Upper lobe of left lung (tissue), 6 donors: ENCODE measurements at regions not wholly inside any gene's neighbourhood (a gene's known extent, or its start where the extent isn't known, plus 50 kb on each side); places are given as distances from the start of the nearest gene placed in this dataset.
A peak's percentile ranks its signal among the peaks of the same experiment; 100 is the strongest.

Source experiments
- ATAC-seq, 2 donors: fragments of 200-7000 bp; cut with Tn5 transposase; one replicate each; pipeline ENCODE4 v1.9.1; 2022; ENCODE audit warnings: mild to moderate bottlenecking in 2 of 2, moderate library complexity in 2 of 2; ENCODE audit not compliant: low FRiP score in 2 of 2
- DNase-seq, 2 donors: peaks; one replicate each; pipeline ENCODE4 v3.0.0-alpha.2; 2019 to 2020
- H3K27ac ChIP-seq, 4 donors: fragments of 200-600 bp; sonication (generic); one replicate each; pipeline ENCODE4 v1.5.1; 2016 to 2019
- H3K27me3 ChIP-seq, 4 donors: fragments of 200-600 bp; sonication (generic); one replicate each; pipeline ENCODE4 v1.5.1; 2017 to 2019
- H3K36me3 ChIP-seq, 4 donors: fragments of 200-600 bp; sonication (generic); one replicate each; pipeline ENCODE4 v1.5.1; 2016 to 2019
- H3K4me1 ChIP-seq, 4 donors: fragments of 200-600 bp; sonication (generic); one replicate each; pipeline ENCODE4 v1.5.1; 2018 to 2019
- H3K4me3 ChIP-seq, 4 donors: fragments of 200-600 bp; sonication (generic); one replicate each; pipeline ENCODE4 v1.5.1; 2017 to 2019; ENCODE audit warnings: mild to moderate bottlenecking in 2 of 4, moderate library complexity in 1 of 4
- H3K9me3 ChIP-seq, 4 donors: fragments of 200-600 bp; sonication (generic); one replicate each; pipeline ENCODE4 v1.5.1; 2018 to 2019
- EP300 ChIP-seq, 4 donors: sonication (generic); formaldehyde crosslinking; IDR thresholded peaks; one replicate each; pipeline ENCODE4 v1.5.1; 2017; ENCODE audit warnings: antibody characterized with exemption in 4 of 4, control low read depth in 2 of 4
- POLR2A ChIP-seq, 4 donors: fragments of 450-650 bp; IDR thresholded peaks; one replicate each; pipeline ENCODE4 v1.5.1; 2016 to 2017; ENCODE audit warnings: antibody characterized with exemption in 4 of 4, mild to moderate bottlenecking in 2 of 4
- POLR2AphosphoS5 ChIP-seq, 2 donors: sonication (generic); formaldehyde crosslinking; IDR thresholded peaks; one replicate each; pipeline ENCODE4 v1.5.1; 2017; ENCODE audit warnings: antibody characterized with exemption in 2 of 2
- WGBS, 2 donors: methylation state at CpG; one replicate each; pipeline ENCODE4 v1.1.5; 2017 to 2018; 5-methylcytosine and 5-hydroxymethylcytosine counted together
- TF ChIP-seq, protein P1 (sequence below), 6 experiments: fragments of 450-650 bp in 4 of 6; fragments of 200-600 bp in 2 of 6; sonication (generic) in 2 of 6; IDR thresholded peaks; one replicate each; pipeline ENCODE4 v1.5.1; 2016 to 2019; ENCODE audit warnings: antibody characterized with exemption in 6 of 6
- donor health status: DM: no; HTN: no; CAD: no; lungs with moderate emphysema.
- donor health status: DM: no; HTN: yes; CAD: no; lungs with severe emphysema.

- Histone ChIP-seq H3K27ac (no peak overlapping the region), H3K4me3 (no peak overlapping the region), H3K4me1 (no peaks in the 10 kb centered on the region), H3K27me3 (no peaks in the 10 kb centered on the region), H3K36me3 (no peaks in the 10 kb centered on the region), H3K9me3 (peaks cover 0 to 5% (median 0%) of the 10 kb centered on the region in 4 donors)
- DNase-seq (no peak), ATAC-seq (no peak)
- TF ChIP-seq, protein P1, sequence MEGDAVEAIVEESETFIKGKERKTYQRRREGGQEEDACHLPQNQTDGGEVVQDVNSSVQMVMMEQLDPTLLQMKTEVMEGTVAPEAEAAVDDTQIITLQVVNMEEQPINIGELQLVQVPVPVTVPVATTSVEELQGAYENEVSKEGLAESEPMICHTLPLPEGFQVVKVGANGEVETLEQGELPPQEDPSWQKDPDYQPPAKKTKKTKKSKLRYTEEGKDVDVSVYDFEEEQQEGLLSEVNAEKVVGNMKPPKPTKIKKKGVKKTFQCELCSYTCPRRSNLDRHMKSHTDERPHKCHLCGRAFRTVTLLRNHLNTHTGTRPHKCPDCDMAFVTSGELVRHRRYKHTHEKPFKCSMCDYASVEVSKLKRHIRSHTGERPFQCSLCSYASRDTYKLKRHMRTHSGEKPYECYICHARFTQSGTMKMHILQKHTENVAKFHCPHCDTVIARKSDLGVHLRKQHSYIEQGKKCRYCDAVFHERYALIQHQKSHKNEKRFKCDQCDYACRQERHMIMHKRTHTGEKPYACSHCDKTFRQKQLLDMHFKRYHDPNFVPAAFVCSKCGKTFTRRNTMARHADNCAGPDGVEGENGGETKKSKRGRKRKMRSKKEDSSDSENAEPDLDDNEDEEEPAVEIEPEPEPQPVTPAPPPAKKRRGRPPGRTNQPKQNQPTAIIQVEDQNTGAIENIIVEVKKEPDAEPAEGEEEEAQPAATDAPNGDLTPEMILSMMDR (IDR thresholded peaks at IDR 0.05): no peak
- no peak for TF ChIP-seq POLR2A (IDR thresholded peaks at IDR 0.05)
- TF ChIP-seq EP300 (IDR thresholded peaks at IDR 0.05): no peak
- no peak for TF ChIP-seq POLR2AphosphoS5 (IDR thresholded peaks at IDR 0.05)
- 63 to 75% methylated on average over 1 of the region's 1 CpG for WGBS, 2 donors
These were observed 388.1 kb upstream of the ACO1 start for GRCh38 chr9:31996331-31996730.

- no peaks in the 10 kb centered on the region for H3K4me1 ChIP-seq
- TF ChIP-seq POLR2A (IDR thresholded peaks at IDR 0.05) (no peak), EP300 (IDR thresholded peaks at IDR 0.05) (no peak), POLR2AphosphoS5 (IDR thresholded peaks at IDR 0.05) (no peak)
- TF ChIP-seq, protein P1 (IDR thresholded peaks at IDR 0.05): no peak
- H3K9me3 ChIP-seq: no peaks in the 10 kb centered on the region
- DNase-seq: no peak
- ATAC-seq: no peak
- H3K27me3 ChIP-seq: no peaks in the 10 kb centered on the region
- no peak overlapping the region for H3K27ac ChIP-seq
- H3K4me3 ChIP-seq: no peak overlapping the region
- no peaks in the 10 kb centered on the region for H3K36me3 ChIP-seq
- WGBS, 2 donors: 72 to 77% methylated on average over 7 of the region's 7 CpGs
These were observed 379.9 kb upstream of the ACO1 start for GRCh38 chr9:32004431-32005076.

GRCh38 chr9:32010322-32010721, 374.1 kb upstream of the ACO1 start:
- no peaks in the 10 kb centered on the region for H3K4me1 ChIP-seq
- no peak overlapping the region for H3K27ac ChIP-seq
- no peaks in the 10 kb centered on the region for H3K9me3 ChIP-seq
- DNase-seq (peak in 1 of 2 donors; percentile 58), ATAC-seq (peak in 1 of 2 donors; percentile 73)
- no peaks in the 10 kb centered on the region for H3K36me3 ChIP-seq
- TF ChIP-seq POLR2A (IDR thresholded peaks at IDR 0.05) (no peak), POLR2AphosphoS5 (IDR thresholded peaks at IDR 0.05) (no peak), EP300 (IDR thresholded peaks at IDR 0.05) (no peak)
- TF ChIP-seq, protein P1 (IDR thresholded peaks at IDR 0.05): no peak
- H3K4me3 ChIP-seq: no peak overlapping the region
- WGBS, 2 donors: 75 to 100% methylated on average over 3 to 8 of the region's 8 CpGs
- no peaks in the 10 kb centered on the region for H3K27me3 ChIP-seq

DNA sequence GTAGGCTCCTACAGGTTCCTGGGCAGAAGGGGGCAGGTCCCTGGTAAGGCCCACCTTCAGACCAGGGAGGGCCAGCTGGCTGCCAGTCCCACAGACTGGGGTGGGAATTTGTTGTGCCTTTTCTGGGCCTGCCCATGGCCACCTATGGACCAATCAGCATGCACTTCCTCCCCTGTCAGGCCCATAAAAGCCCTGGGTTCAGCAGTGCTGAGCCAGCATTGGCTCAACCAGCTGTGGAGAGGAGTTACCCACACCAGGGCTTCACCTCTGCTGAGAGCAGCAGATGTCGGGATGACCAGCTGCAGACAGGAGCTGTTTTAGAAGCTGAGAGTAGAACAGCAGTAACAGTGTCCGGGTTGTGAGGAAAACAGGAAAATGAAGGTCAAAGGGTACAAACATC, 373.4 kb upstream of the ACO1 start:
- no peak overlapping the region for H3K27ac ChIP-seq
- 67 to 75% methylated on average over 2 of the region's 2 CpGs for WGBS, 2 donors
- DNase-seq (no peak), ATAC-seq (peak in 1 of 2 donors; percentile 15)
- no peak overlapping the region for H3K4me3 ChIP-seq
- no peaks in the 10 kb centered on the region for H3K27me3 ChIP-seq
- TF ChIP-seq, protein P1 (IDR thresholded peaks at IDR 0.05): no peak
- TF ChIP-seq EP300 (IDR thresholded peaks at IDR 0.05) (no peak), POLR2AphosphoS5 (IDR thresholded peaks at IDR 0.05) (no peak), POLR2A (IDR thresholded peaks at IDR 0.05) (no peak)
- no peaks in the 10 kb centered on the region for H3K9me3 ChIP-seq
- no peaks in the 10 kb centered on the region for H3K36me3 ChIP-seq
- no peaks in the 10 kb centered on the region for H3K4me1 ChIP-seq

GRCh38 chr9:32015795-32016194, 368.6 kb upstream of the ACO1 start:
- 75 to 83% methylated on average over 2 to 5 of the region's 5 CpGs for WGBS, 2 donors

More at GRCh38 chr9:32015795-32016194, 368.6 kb upstream of the ACO1 start:
- Histone ChIP-seq H3K27me3 (no peaks in the 10 kb centered on the region), H3K27ac (no peak overlapping the region), H3K9me3 (no peaks in the 10 kb centered on the region), H3K36me3 (no peaks in the 10 kb centered on the region), H3K4me3 (no peak overlapping the region), H3K4me1 (no peaks in the 10 kb centered on the region)
- DNase-seq (no peak), ATAC-seq (no peak)
- TF ChIP-seq, protein P1 (IDR thresholded peaks at IDR 0.05): no peak
- TF ChIP-seq EP300 (IDR thresholded peaks at IDR 0.05): no peak
- no peak for TF ChIP-seq POLR2AphosphoS5 (IDR thresholded peaks at IDR 0.05)
- TF ChIP-seq POLR2A (IDR thresholded peaks at IDR 0.05): no peak
